ENCODE measurements at regions not wholly inside any gene's neighbourhood (a gene's known extent, or its start where the extent isn't known, plus 50 kb on each side); places are given as distances from the start of the nearest gene placed in this dataset.

DNA sequence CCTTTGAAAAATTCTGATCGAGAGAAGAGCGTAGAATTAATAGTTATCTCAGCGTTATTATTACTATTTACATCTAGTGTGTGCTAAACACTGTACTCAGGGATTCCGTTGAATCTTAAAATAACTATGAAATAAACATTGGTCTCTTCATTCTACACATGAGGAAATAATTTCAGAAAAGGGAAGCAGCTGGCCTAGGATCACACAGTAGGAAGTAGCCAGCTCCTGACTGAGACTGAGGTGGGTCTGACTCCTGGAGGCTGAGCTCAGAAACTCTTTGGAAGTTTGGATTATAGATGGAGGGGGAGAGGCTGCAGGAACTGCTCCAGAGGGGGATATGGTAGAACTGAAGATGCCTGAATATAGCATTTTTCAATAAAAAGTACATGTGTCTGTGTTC is 183.9 kb upstream of the WDR11 start:
- TF ChIP-seq POLR2A (IDR thresholded peaks at IDR 0.05; ENCODE audit: low read depth, low read length) = no peak
- no peak for TF ChIP-seq TAF1 (IDR thresholded peaks at IDR 0.05; ENCODE audit: low read depth, low read length)
- no peak for TF ChIP-seq POLR2AphosphoS5 (IDR thresholded peaks at IDR 0.05; ENCODE audit: low read depth, low read length)
- TF ChIP-seq SPI1 (IDR thresholded peaks at IDR 0.05; ENCODE audit: low read depth, low read length) = no peak
